Erythroblast (primary cell): ENCODE measurements at regions not wholly inside any gene's neighbourhood (a gene's known extent, or its start where the extent isn't known, plus 50 kb on each side); places are given as distances from the start of the nearest gene placed in this dataset.
"Not testable (repeated sequence)": the region's sequence is repeated elsewhere in the genome, so short reads cannot be mapped to it uniquely, and the experiment has no call there.

ENCODE experiments used
- DNase-seq, 2 experiments: peaks; one replicate each; lab custom pipeline; 2025; lab: John Stamatoyannopoulos, UW
- GATA1 ChIP-seq: IDR thresholded peaks from 2 replicates; pipeline ENCODE4 v1.6.1; 2011; ENCODE audit warnings: low read depth, mild to moderate bottlenecking, control low read depth, low read length, moderate library complexity
- POLR2A ChIP-seq: IDR thresholded peaks from 2 replicates; pipeline ENCODE4 v1.6.1; 2011; ENCODE audit warnings: mild to moderate bottlenecking, low read length

DNA sequence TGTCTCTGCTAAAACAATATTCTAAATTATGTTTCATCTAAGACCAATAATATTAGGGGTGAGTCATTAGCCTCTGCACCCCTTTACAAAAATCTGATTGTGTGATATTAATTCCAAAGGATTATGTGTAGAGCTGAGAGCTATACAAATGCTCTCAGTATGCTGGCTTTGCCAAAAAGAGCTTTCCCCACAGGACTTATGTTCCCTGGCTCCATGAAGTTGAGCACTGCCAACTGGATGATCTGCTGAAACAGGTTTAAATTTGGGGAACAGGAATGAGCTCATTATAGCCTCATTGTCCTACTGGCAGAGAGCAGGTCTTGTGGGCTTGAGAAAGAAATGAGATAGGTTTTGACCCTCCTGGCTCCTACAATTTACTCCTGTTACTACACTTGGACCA lies 347.8 kb upstream of the LMCD1 start:
- TF ChIP-seq POLR2A, result no peak
- TF ChIP-seq GATA1, result no peak
- no peak for DNase-seq

DNA sequence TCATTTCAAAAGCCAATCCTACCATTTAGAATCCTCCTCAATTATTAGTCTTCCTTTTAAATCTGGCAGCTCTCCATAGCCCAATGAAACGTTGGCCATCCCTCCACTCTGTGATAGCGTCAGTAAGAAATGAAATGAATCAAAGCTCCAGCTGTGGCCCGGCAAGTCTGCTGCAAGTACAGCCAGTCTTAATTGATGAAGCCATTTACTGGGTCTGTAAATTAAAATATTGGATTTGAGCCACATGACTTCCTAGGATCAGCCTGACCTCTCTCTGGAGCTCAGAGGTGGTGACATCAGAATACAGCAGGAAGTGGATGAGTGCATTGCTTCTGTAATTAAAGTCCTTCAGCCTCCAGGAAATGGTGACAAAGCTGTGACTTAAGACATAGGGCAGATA lies 347.0 kb upstream of the LMCD1 start:
- TF ChIP-seq POLR2A (no peak), GATA1 (no peak)

DNA sequence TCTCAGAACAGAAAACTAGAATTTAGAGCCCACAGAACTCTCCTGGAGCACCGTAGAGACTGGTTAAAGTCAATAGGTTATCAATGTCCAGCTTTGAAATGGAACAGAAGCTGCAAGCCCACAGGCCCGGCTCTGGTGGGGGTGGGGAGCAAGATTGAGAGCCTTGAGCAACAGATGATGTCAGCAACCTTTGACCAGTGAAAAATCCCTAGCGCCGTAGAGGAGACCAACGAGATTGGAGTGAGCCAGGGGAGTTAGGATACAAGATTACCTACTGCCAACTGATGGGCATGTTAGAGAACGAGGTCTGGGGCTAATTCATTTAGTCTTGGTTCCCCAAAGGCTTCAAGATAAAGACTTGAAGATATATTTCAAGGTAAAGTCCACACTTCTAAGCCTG lies 345.5 kb upstream of the LMCD1 start:
- TF ChIP-seq POLR2A (no peak), GATA1 (no peak)
- no peak for DNase-seq

More for the DNA sequence above, 347.0 kb upstream of the LMCD1 start:
- DNase-seq, result no peak

DNA sequence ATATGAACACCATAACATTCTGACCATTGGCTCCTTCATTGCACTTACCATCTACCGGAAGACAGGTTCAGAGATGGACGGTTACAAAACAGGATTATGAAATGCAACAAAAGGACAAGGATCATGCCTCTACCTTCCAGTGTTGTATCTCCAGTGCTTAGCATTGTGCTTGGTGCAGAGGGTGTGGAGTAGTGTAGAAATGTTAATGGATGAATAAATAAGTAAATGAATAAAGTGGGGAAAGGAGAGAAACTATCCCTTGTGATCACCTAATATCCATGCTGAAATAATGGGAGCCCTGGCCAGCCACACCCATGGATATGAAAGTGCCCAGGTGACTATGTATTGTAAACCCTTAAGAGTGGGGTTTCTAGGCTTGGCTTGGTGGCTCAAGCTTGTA lies 344.8 kb upstream of the LMCD1 start:
- TF ChIP-seq POLR2A (no peak), GATA1 (no peak)
- no peak for DNase-seq

DNA sequence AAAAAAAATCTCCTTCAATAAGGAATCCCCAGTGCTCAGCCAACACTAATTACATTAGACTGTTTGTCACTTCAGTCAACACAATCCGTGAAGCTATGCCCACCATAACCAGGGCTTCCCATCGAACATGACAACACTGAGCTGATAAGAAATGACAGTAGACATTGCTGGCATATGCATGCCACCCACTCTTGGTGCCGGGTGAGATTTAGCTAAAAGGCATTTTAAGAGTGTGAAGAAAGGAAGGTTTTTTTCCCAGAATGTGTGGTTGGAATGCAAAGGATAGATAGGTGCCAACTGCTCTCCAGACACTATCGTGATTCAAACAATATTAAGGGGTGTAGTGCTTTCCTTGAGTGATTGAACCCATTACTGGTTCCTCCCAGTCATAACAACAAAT lies 344.0 kb upstream of the LMCD1 start:
- no peak for DNase-seq
- TF ChIP-seq POLR2A (no peak), GATA1 (no peak)

DNA sequence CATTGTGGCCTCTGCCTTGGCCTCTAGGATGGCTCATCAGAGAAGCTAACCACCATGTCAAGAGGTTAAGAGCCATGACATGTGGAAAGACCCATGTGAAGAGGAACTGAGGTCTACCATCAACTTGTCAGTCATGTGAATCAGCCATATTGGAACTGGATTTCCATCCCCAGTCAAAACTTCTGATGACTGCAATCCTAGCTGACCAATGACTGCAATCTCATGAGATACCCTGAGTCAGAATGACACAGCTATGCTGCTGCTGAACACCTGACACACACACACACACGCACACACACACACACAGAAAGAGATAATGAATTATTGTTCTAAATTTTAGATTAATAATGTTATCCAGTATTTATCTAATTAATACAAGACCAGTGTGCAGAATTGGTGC lies 337.5 kb upstream of the LMCD1 start:
- DNase-seq, result no peak
- no peak for TF ChIP-seq POLR2A

DNA sequence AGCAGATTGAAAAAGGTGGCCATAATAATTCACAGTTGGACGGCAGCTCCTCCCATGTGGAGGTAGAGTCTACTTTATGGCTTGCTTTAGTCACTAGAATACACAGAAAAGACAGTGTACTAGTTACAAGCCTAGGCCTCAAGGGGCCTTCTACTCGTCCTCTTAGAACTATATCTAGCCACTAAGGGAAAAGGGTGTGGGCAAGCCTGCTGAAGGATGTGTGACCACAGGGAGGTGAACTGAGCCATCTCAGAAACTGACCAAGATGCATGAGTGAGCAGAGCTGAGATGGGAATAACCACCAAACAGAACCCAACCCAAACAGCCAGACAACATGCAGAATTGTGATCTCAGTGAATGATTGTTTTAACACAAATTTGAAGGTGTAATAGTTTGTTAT lies 335.6 kb upstream of the LMCD1 start:
- TF ChIP-seq POLR2A (no peak), GATA1 (no peak)
- no peak for DNase-seq

DNA sequence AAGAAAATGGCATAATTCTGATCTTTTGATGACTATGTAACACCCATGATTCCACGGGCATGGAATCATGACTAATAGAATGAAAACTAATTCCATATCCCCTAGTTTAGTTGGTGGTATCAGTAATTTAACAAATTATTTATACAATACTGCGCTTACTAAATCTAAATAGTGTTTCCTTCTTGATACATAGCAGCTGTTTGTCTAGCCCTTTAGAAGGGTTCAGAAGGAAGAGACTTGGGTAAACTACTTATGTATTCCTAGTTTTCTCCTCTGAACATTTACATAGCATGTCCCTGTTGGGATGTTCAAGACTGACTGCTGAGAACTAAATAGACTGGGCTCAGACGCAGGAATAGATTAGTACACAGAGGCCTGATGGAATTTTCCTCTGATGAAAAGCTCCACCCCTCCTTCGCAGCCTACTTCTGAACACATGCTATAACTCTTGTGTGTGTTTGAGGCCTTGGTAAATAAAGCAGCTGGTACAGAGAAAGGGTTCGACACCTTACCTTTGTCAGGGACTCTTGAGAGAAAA lies 330.6 kb upstream of the LMCD1 start:
- no peak for TF ChIP-seq GATA1
- no peak for DNase-seq

DNA sequence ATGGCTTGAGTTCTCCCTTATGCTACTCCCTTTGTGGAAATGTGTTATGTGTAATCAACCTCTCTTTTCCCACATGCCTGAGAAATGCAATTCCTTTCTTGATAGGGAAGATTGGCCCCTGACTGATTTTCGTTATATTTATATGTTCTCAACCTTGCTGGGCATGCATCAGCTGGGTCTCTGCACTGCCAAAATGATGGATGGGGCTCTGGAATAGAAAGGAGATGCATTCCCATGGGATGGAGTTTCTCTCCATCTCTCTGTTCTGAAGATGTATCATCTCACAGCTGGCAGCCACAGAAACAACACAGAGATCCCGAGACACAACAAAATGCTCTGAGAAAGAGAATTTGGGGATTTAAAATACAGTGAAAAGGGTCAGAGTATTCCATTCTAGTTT lies 327.7 kb upstream of the LMCD1 start:
- TF ChIP-seq GATA1, result no peak
- no peak for TF ChIP-seq POLR2A

DNA sequence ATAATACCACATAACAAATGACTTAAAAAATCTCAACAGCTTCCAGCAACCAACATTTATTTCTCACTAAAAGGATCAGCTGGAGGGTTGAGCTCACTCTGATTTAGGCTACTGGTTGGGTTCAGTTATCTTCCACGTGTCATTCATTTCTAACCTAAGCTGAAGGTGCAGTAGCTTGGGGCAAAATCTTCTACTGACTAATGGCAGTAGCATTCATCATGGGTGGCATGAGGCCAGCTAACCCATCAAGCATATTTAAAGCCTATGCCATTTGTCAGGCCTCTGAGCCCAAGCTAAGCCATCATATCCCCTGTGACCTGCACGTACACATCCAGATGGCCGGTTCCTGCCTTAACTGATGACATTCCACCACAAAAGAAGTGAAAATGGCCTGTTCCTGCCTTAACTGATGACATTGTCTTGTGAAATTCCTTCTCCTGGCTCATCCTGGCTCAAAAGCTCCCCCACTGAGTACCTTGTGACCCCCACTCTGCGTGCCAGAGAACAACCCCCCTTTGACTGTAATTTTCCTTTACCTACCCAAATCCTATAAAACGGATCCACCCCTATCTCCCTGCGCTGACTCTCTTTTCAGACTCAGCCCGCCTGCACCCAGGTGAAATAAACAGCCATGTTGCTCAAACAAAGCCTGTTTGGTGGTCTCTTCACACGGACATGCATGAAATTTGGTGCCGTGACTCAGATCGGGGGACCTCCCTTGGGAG lies 324.7 kb upstream of the LMCD1 start:
- DNase-seq, result not testable (repeated sequence)

More for the DNA sequence above, 327.7 kb upstream of the LMCD1 start:
- no peak for DNase-seq

DNA sequence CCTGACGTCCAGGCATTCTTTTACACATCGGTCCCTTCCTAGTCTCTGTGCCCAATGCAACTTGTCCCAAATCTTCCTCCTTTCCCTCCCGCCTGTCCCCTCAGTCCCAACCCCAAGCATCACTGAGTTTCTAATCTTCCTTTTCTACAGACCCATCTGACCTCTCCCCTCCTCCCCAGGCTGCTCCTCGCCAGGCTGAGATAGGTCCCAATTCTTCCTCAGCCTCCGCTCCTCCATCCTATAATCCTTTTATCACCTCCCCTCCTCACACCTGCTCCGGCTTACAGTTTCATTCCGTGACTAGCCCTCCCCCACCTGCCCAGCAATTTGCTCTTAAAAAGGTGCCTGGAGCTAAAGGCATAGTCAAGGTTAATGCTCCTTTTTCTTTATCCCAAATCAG lies 323.1 kb upstream of the LMCD1 start:
- DNase-seq, result not testable (repeated sequence)

DNA sequence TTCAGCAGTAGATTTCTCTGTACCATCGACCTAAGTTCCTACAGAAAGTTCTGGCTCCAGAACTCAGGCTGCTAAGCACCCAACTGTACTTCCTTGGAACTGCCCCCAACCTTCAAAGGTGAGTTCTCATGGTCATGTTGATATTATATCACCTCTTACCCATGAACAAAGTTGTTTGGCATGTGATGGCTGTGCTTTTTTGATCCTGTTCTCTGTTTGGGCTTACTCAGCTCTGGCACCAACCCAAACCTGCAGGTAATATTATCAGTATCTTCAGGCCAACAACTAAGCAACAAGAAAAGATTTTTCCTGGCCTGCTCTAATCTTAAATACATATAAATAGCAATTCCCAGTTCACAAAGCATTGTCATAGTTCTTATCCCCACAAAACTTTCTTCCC lies 318.7 kb upstream of the LMCD1 start:
- TF ChIP-seq GATA1, result no peak
- TF ChIP-seq POLR2A, result no peak
- no peak for DNase-seq

DNA sequence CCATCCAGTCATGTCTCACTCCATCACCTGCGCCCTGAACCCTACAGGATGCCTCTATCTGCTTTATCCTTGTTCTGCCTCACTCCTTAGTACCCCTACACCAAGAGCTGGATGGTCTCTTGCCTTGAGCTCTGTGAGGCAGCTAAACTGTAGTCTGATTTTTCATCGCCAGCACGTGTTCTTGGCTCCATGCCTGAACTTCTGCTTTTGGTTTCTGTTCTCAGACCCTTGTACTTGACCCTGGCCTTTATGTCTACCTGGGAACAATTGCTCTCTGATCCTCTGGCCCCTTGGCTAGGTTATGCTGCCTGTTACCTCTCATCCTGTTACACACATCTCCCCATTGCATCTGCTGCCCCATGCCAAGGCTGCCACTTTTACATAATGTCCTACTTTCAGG lies 318.0 kb upstream of the LMCD1 start:
- TF ChIP-seq GATA1 (no peak), POLR2A (no peak)
- DNase-seq, result no peak

DNA sequence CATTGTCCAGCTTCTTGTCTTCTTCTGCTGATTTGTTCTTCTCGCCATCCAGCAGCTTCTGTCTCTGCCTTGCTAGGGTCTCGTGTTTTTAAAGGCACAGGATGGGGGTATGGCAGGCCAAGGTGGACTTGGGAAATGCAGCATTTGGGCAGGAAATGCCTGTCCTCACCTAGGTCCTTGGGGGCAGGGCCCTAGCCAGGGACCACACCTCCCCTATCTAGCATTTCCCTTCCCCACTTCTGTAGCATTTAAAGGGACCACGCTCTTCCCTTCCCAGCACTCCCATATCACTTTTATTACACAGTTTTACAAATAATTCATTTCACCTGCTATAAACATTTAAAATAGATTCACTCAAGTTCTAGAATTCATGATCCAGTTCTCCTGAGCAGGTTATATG lies 315.4 kb upstream of the LMCD1 start:
- no peak for DNase-seq
- no peak for TF ChIP-seq GATA1
- TF ChIP-seq POLR2A, result no peak

DNA sequence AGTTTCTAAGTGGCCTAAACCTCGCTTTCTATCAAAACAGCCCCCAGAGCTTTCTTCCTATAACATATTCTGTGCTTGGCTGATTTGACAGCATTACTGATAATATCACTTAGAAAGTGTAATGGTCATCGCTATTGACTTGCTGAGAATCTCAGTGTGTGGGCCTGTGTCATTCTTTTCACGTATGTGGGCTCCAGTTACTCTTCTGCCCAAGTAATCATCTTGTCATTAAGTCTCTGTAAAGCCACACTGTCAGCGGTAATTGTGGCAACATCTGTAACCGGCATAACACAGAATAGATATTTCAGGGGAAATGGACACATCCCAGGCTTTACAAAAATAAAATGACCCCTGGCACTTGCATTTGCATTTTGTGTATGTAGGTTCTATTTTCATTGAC lies 313.6 kb upstream of the LMCD1 start:
- no peak for DNase-seq
- TF ChIP-seq POLR2A (no peak), GATA1 (no peak)

DNA sequence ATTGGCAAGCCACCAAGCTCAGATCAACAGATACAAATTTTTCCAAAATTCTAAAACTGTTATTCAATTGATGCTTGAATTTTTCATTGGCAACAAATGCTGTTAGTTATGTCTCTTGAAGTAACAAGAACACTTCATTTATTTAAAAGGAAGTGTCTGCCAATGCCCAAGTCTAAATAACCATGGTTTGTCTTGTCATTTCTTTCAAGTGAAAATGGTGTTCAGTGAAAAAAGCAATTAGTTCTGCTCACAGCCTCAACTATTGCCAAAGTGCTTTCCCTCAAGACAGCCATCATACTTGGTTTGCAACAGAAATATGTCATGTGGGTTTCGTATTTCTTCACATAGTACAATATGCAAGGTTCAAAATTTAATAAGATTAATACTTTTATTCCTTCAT lies 312.6 kb upstream of the LMCD1 start:
- no peak for DNase-seq
- no peak for TF ChIP-seq GATA1
- no peak for TF ChIP-seq POLR2A
